ENCODE measurements at regions not wholly inside any gene's neighbourhood (a gene's known extent, or its start where the extent isn't known, plus 50 kb on each side); places are given as distances from the start of the nearest gene placed in this dataset.
"Not testable (repeated sequence)": the region's sequence is repeated elsewhere in the genome, so short reads cannot be mapped to it uniquely, and the experiment has no call there.

DNA sequence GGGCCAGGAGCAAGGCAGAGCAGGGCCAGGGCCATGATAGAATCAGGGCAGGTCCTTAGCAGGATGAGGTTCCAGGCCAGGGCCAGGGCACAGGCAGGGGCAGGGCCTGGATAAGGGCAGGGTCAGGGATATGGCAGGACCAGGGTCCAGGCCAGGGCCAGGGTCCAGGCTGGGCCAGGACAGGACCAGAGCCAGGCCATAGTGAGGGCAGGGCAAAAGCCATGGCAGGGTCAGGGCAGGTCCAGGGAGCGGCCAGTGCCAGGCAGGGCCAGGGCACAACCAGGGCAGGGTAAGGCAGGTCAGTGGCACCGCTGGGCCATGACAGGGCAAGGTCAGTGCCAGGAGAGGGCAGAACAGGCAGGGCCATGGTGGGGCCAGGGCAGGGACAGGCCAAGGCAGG lies 152.2 kb downstream of the LIPI start:
- DNase-seq, result no peak

DNA sequence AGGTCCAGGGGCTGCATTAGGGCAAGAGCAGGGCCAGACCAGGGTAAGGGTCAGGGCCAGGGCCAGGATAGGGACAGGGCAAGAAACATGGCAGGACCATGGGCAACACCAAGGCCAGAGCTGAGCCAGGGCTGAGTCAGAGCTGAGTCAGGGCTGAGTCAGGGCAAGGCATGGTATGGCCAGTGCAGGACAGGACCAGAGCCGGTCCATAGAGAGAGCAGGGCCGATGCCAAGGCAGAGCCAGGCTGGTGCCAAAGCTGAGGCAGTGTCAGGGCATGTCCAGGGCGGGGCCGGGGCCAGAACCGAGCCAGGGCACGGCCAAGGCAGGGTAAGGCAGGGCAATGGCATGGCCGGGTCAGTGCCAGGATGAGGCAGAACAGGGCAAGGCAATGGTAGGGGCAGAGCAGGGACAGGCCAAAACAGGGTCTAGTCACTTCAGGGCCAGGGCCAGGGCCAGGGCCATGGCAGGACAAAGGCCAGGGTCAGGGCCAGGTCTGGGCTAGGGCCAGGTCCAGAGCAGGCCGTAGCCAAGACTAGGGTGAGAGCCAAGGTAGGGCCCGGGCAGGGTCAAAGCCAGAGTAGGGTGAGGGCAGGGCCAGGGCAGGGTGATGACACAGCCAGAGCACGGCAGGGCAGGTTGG lies 152.8 kb downstream of the LIPI start:
- not testable (repeated sequence) for DNase-seq

DNA sequence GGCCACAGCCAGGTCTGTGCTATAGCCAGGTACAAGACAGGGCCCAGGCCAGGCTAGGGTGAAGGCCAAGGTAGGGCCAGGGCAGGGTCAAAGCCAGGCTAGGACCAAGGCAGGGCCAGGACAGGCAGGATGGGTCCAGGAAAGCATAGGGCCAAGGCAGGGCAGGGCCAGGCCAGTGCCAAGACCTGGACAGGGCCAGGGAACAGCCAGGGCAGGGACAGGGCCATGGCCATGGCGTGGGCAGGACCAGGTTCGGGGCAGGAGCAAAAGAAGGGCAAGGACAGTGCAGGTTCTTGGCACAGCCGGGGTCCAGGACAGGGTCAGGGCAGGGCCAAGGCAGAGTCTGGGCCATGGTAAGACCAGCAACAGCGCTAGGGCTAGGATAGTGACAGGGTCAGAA lies 153.4 kb downstream of the LIPI start:
- DNase-seq, result no peak

DNA sequence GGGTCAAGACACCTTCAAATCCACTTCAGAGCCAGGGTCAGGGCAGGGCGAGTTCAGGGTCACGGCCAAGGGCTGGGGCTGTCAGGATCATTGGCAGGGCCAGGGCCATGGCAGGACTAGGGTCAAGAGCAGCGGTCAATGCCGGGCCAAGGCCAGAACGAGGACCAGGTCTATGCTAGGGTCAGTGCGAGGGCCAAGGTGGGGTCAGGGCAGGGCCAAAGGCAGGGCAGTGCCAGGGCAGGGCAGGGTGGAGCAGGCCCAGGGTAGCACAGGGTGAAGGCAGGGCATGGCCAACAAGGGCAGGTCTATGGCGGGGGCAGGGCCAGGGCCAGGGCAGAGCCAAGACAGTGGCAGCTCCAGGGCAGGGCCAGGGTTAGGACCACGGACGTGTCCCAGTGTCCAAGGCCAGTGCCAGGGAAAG lies 154.0 kb downstream of the LIPI start:
- DNase-seq, result no peak

DNA sequence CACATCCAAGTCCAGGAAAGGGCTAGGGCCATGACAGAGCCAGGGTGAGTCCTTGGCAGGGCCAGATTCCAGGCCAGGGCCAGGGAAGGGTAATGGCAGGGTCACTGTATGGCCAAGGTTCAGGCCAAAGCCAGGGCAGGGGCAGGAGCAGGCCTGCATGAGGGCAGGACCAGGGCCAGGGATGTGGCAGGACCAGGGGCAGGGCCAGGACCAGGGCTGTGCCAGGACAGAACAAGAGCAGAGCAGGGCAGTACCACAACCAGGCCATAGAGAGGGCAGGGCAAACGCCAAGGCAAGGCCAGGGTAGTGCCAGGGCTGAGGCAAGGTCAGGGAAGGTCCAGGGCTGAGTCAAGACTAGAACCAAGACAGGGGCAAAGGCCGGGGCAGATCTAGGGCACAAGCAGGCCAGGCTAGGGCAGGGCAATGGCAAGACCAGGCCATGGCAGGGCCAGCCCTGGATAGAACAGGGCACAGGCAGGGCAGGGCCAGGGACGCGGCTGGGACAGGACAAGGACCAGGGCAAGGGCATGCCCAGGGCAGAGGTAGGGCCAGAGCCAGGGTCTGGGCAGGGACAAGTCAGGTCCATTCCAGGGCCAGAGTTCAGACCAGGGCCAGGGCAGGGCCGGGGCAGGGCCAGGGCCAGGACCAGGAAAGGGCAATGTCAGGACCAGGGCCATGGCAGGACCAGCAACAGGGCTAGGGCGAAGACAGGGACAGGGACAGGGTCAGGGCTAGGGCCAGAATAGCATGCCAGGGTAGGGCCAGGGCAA lies 154.8 kb downstream of the LIPI start:
- DNase-seq, result not testable (repeated sequence)

DNA sequence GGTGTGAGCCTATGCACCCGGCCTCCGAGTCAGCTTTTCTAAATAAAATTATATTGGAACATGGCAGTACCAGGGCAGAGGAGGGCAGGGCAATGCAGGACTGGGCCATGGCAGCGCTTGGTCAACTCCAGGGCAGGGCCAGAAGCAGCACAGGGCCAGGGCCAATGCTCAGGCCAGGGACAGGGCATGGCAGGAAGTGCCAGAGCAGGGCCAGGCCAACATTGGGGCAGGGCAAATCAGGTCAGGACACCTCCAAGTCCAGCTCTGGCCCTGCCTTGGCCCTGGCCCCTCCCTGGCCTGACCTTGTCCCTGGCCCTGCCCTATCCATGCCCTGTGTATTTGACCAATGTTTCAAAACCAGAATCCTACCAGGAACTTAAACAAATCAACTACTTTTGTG lies 156.1 kb downstream of the LIPI start:
- DNase-seq, result no peak

DNA sequence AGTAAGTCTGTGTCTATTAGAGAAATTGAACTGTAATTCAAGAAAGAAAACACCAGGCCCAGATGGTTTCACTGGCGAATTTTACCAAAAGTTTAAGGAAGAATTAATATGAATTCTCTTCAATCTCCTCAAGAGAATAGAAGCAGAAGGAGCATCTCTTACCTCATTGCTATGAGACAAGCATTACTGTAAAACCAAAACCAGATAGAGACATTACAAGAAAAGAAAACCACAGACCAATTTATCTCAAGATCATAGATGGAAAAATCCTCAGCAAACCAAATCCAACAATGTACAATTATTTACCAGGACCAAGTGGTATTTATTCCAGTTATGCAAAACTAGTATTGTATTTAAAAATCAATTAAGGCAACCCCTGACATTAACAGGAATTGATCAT lies 160.6 kb downstream of the LIPI start:
- DNase-seq, result no peak

DNA sequence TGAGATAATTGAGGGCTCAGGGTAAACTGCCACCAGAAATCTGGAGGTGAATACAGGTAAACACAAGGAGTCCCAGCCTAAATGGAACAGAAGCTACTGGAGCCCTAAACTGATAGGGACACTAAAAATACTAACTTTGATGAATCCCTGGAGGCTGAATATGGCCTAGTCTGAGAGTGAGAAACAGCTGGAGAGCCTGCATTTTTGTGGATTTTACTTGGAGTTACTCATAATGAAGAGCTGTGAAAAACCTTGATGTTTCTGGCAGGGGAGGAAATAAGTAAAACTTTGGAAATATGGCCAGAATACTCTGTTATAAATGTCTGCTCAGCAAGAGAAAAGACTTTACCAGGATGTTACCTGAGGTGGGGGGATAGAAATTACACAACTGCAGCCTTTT lies 164.4 kb downstream of the LIPI start:
- DNase-seq, result no peak

DNA sequence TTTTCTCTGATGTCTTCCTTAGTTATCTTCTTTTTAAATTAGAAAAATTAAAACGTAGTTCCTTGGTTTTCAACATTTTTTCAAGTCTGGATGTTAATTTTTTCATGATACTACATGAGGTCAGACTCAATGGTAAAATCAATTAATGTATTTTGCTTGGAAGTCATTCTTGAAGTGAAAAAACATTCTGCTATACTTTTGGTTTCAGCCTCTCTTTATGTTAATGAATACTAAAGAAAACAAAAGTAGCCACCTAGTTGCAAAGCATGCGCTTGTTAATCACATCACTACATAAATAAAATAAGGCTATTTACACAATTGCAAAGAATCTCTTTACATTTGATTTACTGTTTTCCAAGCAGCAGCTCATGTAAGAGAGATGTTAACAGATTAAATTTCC lies 170.4 kb downstream of the LIPI start:
- no peak for DNase-seq

DNA sequence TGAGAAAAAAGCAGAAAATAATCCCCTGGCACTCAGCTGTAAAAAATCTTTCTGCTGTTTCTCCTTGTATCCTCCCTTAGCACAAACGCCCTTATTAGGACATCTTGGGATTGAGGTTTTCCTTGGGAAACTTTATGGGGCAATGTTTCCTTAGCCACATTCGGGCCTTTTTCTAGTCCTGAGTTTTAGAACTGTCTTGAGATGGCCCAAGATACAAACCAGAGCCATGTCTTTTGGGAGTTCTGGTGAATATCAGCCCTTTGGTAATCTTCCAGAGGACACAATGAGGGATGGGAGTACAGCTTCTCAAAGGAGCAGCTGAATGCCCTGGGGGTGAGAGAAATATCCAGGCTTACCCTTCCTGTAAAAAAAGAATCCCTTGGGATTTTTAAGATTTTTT lies 182.1 kb downstream of the LIPI start:
- DNase-seq, result not testable (repeated sequence)

DNA sequence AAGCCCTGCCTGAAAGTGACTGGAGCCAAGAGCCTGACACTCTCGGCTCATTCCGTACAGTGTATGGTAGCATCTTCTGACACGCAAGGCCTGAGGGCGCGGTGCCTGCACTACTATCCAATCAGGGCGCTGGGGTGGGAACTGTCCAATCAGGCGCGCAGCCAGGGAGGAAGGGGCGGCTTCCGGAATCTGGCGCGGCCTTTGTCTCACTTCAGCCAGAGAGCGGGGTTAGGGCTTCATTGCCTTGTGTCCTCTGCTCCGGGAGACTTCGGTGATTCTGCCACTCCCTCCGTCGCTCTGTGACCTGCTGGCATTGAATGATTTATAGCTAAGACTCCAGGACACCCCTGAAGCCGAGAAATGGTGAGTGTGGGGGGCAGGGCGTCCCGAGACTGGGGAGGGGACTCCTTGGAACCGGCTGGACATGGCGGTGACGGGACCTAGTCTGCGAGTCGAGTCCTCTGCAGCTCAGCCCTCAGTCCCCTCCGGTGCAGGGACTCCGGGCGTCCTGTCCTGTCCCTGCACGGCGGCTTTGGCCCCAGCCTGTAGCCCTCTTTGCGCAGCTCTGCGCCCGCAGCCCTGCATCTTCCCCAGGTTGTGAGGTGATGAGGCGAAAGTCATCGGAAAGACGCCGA lies 183.4 kb downstream of the LIPI start:
- DNase-seq, result peak; percentile 89 to 90

DNA sequence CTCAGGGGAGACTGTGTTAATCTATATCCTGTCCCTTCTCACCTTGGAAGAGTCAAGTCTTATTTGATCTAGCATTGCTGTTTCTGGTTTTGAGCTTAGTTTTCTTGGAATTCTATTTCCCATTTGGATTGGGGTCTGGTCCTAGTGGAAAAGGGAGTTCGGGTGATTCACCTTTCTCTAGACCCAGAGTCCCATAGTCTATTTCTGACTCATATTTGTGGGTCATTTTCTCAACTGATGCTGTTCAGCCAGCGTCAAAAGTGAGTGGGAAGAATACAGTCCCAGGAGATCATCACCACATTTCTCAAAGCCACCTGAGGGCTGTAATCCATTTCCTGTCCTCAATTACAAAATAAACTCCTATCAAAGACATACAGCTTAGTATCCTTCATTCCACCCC lies 190.6 kb downstream of the LIPI start:
- DNase-seq, result not testable (repeated sequence)

DNA sequence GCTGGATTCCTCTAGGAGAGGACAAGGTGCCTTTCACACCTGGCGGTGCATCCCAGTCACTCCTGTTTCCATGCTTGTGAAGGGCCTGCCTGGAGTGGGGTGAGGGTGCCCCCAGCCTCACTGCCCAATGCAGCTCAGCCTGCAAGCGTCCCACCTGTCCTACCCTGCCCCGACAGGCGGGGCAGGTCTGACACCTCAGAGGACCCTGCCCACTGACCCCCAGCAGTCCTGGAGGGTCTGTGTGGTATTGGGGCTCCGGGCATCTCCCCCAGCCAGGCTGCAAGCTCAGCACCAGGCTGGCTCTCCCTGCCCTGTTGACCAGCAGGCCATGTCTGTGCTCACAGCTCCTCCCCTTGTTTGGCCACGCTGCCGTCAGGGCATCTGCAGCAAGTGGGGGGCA lies 194.9 kb downstream of the LIPI start:
- DNase-seq, result not testable (repeated sequence)

DNA sequence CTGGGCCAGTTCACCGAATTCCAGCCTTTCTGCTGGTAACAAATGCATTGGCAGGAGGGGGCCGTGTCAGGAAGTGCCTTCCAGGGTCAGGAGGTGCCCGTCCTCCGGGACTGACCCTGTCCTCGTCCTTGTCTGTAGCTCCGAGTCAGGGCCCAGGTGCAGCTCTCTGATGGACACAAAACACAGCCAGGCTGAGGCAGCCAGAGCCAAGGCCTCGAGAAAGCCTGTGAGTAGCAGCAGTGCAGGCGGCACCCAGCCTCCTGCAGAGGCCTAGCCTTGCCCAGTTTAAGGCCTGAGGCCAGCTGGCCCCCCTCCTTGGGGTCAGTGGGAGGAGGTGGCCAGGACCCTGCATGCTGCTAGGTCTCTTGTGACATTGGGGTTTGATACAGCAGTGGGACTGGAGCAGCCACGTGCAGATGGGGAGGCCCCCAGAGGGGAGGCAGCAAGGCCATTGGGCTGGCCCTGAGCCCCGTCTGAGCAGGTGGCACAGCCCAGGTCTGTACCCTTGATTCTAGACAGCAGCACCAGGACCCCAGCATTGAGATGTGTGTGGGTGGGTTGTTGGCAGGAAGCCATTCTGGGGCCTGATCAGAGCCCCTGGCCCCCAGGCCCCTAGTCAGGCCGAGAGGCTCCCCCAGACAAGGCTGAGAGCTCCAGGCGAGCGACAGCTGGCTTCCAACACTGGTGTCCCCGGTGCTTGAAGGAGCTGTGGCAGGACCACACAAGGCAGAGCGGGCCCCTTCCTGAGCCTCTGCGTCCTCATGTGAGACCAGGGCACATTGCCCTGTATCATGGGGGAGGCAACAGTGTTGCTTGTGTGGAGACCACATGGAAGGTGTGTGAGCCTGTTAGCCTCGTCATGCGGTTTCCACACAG lies 196.9 kb downstream of the LIPI start:
- DNase-seq, result not testable (repeated sequence)

DNA sequence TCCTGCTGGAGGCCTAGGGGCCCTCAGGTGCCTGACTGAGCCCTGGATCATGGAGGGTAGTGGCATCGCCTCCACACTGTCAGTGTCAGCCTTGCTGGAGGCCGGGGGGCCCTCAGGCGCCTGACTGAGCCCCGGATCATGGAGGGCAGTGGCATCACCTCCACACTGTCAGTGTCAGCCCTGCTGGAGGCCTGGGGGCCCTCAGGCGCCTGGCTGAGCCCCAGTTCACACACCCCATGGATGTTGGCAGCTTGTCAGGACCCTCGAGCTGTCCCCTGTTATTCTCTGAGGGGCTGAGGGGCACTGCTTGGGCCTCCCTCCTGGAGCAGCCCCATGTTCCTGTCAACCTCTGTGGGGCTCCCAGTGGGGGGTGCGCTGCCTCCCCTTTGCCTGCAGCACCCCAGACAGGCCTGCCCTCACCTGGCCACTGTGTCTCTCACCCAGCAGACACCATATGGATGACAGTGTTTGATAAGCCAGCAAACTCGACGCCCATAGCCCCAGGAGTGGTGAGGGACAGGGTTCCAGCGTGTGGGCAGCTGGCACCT lies 197.6 kb downstream of the LIPI start:
- DNase-seq, result no peak

DNA sequence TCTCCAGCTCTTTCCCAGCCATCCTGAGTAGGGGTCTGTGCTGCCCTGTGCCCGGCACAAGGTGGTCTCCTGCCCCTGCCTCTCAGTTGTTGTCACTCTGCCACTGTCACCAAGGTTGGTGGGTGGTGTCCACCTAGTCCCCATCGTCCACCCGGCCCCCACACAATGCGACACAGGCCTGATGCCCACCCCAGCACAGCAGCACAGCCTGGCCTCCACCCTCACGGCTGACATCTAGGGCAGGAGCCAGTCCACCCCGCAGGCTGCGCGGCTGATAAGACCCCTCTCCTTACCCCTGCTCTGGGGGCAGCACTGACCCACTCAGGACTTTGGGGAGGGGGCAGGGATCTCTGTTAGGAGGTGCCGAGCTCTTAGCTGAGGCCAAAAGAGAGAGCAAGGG lies 198.3 kb downstream of the LIPI start:
- DNase-seq, result no peak

DNA sequence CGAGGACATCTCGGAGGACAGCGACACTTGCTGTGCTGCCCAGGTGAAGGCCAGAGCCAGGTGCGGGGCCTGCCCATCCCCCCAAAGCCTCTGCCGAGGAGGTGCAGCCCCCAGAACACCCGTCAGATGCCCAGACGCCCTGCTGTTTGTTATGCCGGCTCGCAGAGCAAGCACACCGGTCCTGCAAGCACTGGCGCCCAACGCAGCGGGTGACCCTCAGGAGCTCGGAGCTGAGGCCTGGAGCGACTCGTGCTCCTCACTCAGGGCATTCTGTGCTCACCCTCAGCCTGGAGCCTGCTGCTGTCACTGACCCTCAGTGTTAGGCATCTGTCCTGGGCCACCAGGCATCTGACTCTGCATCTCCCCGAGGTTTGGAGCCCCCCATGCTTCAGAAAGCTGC lies 199.0 kb downstream of the LIPI start:
- not testable (repeated sequence) for DNase-seq

DNA sequence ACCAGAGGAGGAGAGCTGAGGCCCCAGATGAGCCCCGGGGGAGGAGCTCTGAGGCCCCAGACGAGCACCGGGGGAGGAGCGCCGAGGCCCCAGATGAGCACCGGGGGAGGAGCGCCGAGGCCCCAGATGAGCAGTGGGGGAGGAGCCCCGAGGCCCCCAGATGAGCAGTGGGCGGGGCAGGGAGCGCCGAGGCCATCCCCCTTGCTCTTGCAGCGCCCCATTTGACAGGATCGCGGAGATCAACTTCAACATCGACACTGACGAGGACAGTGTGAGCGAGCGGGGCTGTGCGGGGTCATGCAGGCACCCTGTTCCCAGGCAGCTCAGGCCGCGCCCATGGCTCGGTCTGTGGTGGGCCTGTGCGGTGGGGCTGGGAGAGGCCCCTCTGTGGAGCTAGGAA lies 199.6 kb downstream of the LIPI start:
- not testable (repeated sequence) for DNase-seq

DNA sequence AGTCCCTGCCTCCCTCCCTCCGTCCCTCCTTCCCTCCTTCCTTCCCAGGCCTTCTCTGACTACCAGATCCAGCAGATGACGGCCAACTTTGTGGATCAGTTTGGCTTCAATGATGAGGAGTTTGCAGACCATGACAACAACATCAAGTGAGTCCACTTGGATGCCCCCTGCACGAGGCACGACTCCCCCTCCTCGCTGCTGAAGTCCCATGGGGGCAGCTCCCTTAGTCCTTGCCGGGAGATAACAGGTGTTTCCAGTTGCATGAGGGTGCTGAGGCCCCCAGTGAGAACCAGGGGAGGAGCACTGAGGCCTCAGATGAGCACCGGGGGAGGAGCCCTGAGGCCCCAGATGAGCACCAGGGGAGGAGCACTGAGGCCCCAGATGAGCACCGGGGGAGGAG lies 200.0 kb downstream of the LIPI start:
- no peak for DNase-seq

DNA sequence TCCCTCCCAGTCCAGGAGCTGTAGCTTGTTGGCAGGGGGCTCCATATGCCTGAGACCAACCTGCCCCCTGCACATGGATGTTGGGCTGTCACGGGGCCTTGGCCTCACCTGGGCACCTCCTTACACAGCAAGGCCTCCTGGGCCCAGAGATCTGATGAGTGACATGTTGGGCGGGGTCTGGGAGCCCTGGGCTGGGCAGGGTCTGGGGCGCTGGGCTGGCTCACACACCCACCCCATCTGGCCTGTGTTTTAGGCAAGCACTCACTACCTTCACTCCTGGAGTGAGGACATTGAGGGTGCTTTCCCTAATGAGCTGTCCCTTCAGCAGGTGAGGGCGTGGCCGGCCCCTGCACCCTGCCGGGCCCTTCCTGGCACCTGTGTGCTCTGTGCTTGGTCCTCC lies 200.8 kb downstream of the LIPI start:
- not testable (repeated sequence) for DNase-seq

DNA sequence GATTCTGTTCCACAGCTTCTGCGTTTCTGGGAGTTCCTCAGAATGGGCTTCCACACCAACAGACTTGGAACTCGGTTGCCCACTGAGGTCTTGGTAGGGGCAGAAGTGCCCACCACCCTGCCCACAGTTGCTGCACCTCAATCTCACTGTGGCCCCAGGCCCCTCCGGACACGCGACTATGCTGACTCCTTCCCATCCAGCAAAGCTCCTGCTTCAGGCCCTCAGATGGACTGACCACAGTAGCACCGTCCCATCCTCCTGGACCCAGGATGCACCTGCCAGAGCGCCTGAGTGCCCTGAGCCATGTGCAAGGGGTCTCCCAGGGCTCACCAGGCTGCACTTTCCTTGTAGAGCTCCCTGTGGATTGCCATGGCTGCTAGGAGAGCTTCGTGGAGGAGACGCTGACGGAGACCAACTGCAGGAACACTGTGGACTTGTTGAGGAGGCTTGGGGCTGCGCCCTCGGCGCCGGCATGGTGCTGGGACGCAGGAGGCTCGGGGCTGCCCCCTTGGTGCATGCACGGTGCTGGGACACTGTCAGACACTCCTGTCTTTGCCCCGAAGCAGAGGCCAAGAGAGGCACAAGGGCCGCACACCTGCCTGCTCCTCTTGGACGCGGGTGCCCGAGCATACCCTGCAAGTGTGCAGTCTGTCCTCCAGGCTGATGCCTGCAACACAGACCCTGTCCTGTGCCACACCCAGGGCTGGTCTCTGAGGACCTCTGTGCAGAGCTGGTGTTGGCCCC lies 201.3 kb downstream of the LIPI start:
- not testable (repeated sequence) for DNase-seq

DNA sequence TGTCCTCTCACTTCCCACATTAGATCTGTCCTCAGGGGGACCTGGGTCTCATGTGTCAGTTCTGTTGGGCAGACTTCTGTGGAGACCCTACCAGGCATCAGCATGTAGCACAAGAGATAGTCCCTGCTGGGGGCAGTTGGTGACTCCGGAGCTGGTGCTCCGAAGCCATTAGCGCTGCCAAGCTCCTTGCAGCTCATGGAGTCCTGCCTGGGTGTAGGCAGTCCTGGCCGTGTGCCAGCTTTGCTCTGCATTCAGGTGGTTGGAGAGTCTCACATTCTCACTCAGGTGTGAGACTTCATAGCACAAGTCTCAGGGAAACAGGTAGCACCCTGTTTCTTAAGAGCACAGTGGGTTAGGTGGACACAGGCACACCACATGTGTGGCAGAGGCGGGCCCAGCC lies 202.3 kb downstream of the LIPI start:
- DNase-seq, result not testable (repeated sequence)

Data from CD4-positive, alpha-beta T cell treated with Interleukin-4 for 1 hour (primary cell).